HL-60 (cell line): ENCODE measurements at regions not wholly inside any gene's neighbourhood (a gene's known extent, or its start where the extent isn't known, plus 50 kb on each side); places are given as distances from the start of the nearest gene placed in this dataset.

ENCODE experiments used
- DNase-seq, 2 experiments: peaks; one replicate each; pipeline ENCODE4 v3.0.0-alpha.2; 2010 to 2020; ENCODE audit warnings: low read depth in 1 of 2, low spot score in 1 of 2
- H3K27ac ChIP-seq: fragments of 250-450 bp; sonication (Bioruptor Pico); replicated peaks from 2 replicates; pipeline ENCODE4 v1.5.1; 2020; ENCODE audit warnings: mild to moderate bottlenecking, moderate library complexity
- H3K27me3 ChIP-seq: fragments of 250-450 bp; sonication (Bioruptor Pico); 2 replicates; pipeline ENCODE4 v1.5.1; 2021; ENCODE audit warnings: mild to moderate bottlenecking, moderate library complexity; ENCODE audit not compliant: insufficient read depth, poor library complexity, severe bottlenecking
- H3K4me3 ChIP-seq: replicated peaks from 2 replicates; pipeline ENCODE4 v1.5.1; 2011; ENCODE audit warnings: mild to moderate bottlenecking, control low read depth, low read length; ENCODE audit not compliant: insufficient read depth
- GABPA ChIP-seq: IDR thresholded peaks from 2 replicates; pipeline ENCODE4 v1.6.1; 2012; ENCODE audit warnings: low read depth
- POLR2AphosphoS5 ChIP-seq: IDR thresholded peaks from 2 replicates; pipeline ENCODE4 v1.6.1; 2012; ENCODE audit warnings: low read depth
- REST ChIP-seq: IDR thresholded peaks from 2 replicates; pipeline ENCODE4 v1.6.1; 2012; ENCODE audit warnings: low read depth; ENCODE audit not compliant: insufficient replicate concordance
- SPI1 ChIP-seq: IDR thresholded peaks from 2 replicates; pipeline ENCODE4 v1.6.1; 2012; ENCODE audit warnings: low read depth, mild to moderate bottlenecking, borderline replicate concordance
- TF ChIP-seq, protein P1 (sequence below): IDR thresholded peaks from one replicate; pipeline ENCODE4 v1.5.1; 2011; ENCODE audit warnings: low read length, control low read depth, inconsistent platforms; ENCODE audit not compliant: insufficient read depth

GRCh38 chr16:59759296-59759695 lies 1025.2 kb upstream of the GOT2 start:
- no peak for DNase-seq
- Histone ChIP-seq H3K4me3 (no peak overlapping the region), H3K27ac (no peak overlapping the region), H3K27me3 (no peaks in the 10 kb centered on the region)
- TF ChIP-seq GABPA (no peak), SPI1 (no peak), REST (no peak), POLR2AphosphoS5 (no peak)
- TF ChIP-seq, protein P1, sequence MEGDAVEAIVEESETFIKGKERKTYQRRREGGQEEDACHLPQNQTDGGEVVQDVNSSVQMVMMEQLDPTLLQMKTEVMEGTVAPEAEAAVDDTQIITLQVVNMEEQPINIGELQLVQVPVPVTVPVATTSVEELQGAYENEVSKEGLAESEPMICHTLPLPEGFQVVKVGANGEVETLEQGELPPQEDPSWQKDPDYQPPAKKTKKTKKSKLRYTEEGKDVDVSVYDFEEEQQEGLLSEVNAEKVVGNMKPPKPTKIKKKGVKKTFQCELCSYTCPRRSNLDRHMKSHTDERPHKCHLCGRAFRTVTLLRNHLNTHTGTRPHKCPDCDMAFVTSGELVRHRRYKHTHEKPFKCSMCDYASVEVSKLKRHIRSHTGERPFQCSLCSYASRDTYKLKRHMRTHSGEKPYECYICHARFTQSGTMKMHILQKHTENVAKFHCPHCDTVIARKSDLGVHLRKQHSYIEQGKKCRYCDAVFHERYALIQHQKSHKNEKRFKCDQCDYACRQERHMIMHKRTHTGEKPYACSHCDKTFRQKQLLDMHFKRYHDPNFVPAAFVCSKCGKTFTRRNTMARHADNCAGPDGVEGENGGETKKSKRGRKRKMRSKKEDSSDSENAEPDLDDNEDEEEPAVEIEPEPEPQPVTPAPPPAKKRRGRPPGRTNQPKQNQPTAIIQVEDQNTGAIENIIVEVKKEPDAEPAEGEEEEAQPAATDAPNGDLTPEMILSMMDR, result no peak

- no peak overlapping the region for H3K27ac ChIP-seq
- no peak for DNase-seq
- no peak overlapping the region for H3K4me3 ChIP-seq
- H3K27me3 ChIP-seq, result no peaks in the 10 kb centered on the region
- no peak for TF ChIP-seq GABPA
- no peak for TF ChIP-seq REST
- TF ChIP-seq, protein P1, result no peak
- TF ChIP-seq POLR2AphosphoS5, result no peak
- TF ChIP-seq SPI1, result no peak
These were observed 1024.7 kb upstream of the GOT2 start for GRCh38 chr16:59758848-59759247.

- TF ChIP-seq POLR2AphosphoS5, result no peak
- no peak for TF ChIP-seq GABPA
- TF ChIP-seq, protein P1, result no peak
- TF ChIP-seq SPI1, result no peak
- no peak for TF ChIP-seq REST
- Histone ChIP-seq H3K4me3 (no peak overlapping the region), H3K27ac (no peak overlapping the region), H3K27me3 (no peaks in the 10 kb centered on the region)
- no peak for DNase-seq
These were observed 1020.7 kb upstream of the GOT2 start for GRCh38 chr16:59754854-59755253.
